Subcutaneous abdominal adipose tissue (tissue), 5 donors: ENCODE measurements at regions not wholly inside any gene's neighbourhood (a gene's known extent, or its start where the extent isn't known, plus 50 kb on each side); places are given as distances from the start of the nearest gene placed in this dataset.

Source experiments
- H3K27ac ChIP-seq: one replicate; pipeline ENCODE4 v1.7.0; 2013; ENCODE audit warnings: low read depth, mild to moderate bottlenecking, inconsistent platforms, low read length, moderate library complexity
- H3K27me3 ChIP-seq, 5 donors: one replicate each; pipeline ENCODE4 v1.7.0; 2013; ENCODE audit warnings: low read length in 5 of 5, inconsistent platforms in 1 of 5; ENCODE audit not compliant: control insufficient read depth in 5 of 5, insufficient read depth in 4 of 5
- H3K36me3 ChIP-seq, 5 donors: one replicate each; pipeline ENCODE4 v1.7.0; 2013; ENCODE audit warnings: low read length in 5 of 5; ENCODE audit not compliant: control insufficient read depth in 5 of 5, insufficient read depth in 5 of 5
- H3K4me1 ChIP-seq, 5 donors: one replicate each; pipeline ENCODE4 v1.7.0; 2013; ENCODE audit warnings: low read length in 5 of 5, mild to moderate bottlenecking in 3 of 5, moderate library complexity in 1 of 5; ENCODE audit not compliant: control insufficient read depth in 5 of 5, insufficient read depth in 5 of 5
- H3K4me3 ChIP-seq, 5 donors: one replicate each; pipeline ENCODE4 v1.7.0; 2013; ENCODE audit warnings: low read length in 5 of 5, low read depth in 1 of 5
- H3K9ac ChIP-seq, 5 donors: one replicate each; pipeline ENCODE4 v1.7.0; 2013; ENCODE audit warnings: low read length in 5 of 5, mild to moderate bottlenecking in 4 of 5, moderate library complexity in 3 of 5
- H3K9me3 ChIP-seq, 5 donors: one replicate each; pipeline ENCODE4 v1.7.0; 2013; ENCODE audit warnings: low read length in 5 of 5; ENCODE audit not compliant: control insufficient read depth in 5 of 5
- donor health status: healthy.
- donor health status: healthy.
- donor health status: healthy.
- donor health status: healthy.
- donor health status: healthy.

DNA sequence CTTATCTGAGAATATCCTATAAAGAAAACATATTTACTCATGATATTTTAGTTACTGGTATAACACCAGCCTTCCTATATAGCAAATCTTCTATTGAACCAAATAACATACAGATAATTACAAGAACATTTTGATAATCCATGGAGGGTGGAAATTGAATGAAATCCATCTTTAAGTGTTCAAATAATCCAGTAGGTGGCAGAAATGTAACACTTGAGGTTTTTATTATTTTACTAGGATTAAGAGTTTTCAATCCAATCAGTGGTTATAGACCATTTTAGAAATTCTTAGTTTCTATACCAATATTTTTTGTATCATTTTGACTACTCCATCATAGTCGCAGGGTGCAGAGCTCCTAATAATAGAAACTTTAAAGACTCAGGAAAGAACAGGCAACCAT, 101.9 kb upstream of the KCNH8 start:
- no peak overlapping the region for H3K4me3 ChIP-seq

DNA sequence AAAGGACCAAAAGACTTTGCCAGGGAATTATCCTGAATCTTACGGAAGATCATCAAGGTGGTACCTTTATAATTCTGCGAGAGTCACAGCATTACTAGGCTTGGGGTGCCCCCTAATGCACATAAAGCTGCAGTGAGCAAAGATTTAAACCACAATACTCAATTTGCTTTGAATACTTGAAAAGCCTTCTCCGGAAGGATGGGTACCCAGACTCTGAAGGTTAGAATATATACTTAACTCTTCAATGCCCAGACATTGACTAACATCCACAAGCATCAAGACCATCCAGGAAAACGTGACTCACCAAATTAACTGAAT, 117.8 kb upstream of the KCNH8 start:
- Histone ChIP-seq H3K9me3 (peaks cover 0 to 5% (median 0%) of the 10 kb centered on the region in 5 donors), H3K27ac (no peak overlapping the region), H3K9ac (no peak overlapping the region), H3K4me1 (no peaks in the 10 kb centered on the region), H3K4me3 (no peak overlapping the region), H3K27me3 (no peaks in the 10 kb centered on the region), H3K36me3 (no peaks in the 10 kb centered on the region)

More for the DNA sequence above, 101.9 kb upstream of the KCNH8 start:
- H3K27me3 ChIP-seq: no peaks in the 10 kb centered on the region
- no peaks in the 10 kb centered on the region for H3K9me3 ChIP-seq
- no peaks in the 10 kb centered on the region for H3K4me1 ChIP-seq
- no peak overlapping the region for H3K9ac ChIP-seq
- no peaks in the 10 kb centered on the region for H3K36me3 ChIP-seq
- no peak overlapping the region for H3K27ac ChIP-seq

DNA sequence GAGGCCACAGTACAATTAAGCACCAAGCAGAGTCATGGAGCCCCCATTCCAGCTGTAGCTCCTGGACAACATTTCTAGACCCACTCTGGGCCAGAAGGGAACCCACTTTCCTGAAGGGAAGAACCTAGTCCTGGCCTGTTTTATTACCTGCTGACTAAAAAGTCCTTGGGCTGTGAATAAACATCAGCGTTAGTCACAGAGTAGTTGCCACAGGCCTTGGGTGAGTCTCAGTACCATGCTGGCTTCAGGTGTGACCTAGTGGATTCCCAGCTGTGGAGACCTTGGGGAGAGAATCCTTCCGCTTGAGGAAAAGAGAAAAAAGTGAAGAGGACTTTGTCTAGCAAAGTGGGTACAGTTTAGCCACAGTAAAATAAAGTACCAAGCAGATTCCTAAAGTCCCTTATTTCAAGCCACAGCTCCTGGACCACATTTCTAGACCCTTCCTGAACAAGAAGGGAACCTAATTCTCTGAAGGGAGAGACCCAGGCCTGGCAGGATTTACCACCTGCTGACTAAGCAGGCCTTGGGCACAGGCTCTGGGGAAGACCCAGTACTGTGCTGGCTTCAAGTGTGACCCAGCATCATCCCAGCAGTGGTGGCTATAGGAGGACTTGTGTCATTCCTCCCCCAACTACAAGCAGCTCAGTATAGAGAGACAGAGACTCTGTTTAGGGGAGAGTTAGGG, 118.3 kb upstream of the KCNH8 start:
- Histone ChIP-seq H3K4me1 (no peaks in the 10 kb centered on the region), H3K27ac (no peak overlapping the region), H3K4me3 (no peak overlapping the region), H3K36me3 (no peaks in the 10 kb centered on the region), H3K27me3 (no peaks in the 10 kb centered on the region), H3K9ac (no peak overlapping the region), H3K9me3 (peaks cover 0 to 5% (median 0%) of the 10 kb centered on the region in 5 donors)

DNA sequence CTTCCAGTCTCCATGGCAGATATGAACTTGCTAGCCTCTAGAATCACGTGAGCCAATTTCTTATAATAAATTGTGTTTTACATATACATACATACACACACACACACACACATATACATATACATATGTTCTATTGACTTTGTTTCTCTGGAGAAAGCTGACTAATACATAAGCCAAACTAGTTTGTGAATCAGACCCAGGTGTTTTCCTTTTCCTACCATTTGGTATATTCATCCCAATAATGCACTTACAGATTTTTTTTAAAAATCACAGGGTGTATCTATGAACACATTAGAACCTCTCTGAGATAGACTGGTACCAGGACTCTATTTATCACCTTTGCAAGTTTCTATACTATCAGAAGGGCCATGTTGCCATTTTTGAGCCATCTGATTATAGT, 122.9 kb upstream of the KCNH8 start:
- H3K9me3 ChIP-seq: no peaks in the 10 kb centered on the region

DNA sequence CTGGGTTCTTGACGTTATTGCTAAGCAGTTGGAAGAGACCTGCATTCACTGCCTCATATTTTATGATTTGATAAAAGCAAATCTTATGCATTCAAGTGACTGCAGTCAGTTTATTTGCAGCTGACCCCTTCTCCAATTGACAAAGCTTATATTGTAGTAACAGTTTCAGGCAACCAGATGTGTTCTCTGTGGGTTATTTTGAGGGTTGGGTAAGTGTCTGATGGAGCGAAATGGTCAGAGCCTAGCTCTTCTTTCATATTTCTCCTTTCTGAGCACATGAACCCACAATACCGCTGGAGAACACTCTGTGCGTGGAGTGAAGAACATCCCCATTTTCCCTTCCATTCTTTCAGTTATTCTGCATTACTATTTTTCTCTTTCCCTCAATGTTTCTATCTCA, 125.8 kb upstream of the KCNH8 start:
- Histone ChIP-seq H3K4me3 (no peak overlapping the region), H3K9ac (no peak overlapping the region), H3K9me3 (no peaks in the 10 kb centered on the region), H3K36me3 (no peaks in the 10 kb centered on the region), H3K4me1 (no peaks in the 10 kb centered on the region), H3K27ac (no peak overlapping the region), H3K27me3 (no peaks in the 10 kb centered on the region)

More for the DNA sequence above, 122.9 kb upstream of the KCNH8 start:
- no peaks in the 10 kb centered on the region for H3K36me3 ChIP-seq
- H3K4me3 ChIP-seq: no peak overlapping the region
- H3K9ac ChIP-seq: no peak overlapping the region
- no peaks in the 10 kb centered on the region for H3K4me1 ChIP-seq
- no peaks in the 10 kb centered on the region for H3K27me3 ChIP-seq
- H3K27ac ChIP-seq: no peak overlapping the region

DNA sequence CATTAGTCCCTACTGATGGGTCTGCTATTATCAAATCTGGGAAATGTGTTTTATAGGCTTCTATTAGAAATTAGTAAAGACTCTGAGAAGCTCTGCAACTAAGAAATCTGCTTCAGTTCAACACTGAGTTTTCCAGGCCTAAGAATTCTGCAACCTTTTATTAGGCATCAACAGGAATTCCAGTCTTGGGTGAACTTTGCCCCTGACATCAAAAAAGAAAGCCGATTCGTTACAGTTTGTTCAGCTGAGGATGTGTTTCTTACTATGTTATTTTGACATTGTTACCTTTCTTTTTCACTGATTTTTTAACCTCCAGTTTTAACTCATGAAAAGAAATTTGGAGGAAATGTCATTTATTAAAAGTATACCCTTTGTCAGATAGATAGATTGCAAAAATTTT, 131.5 kb upstream of the KCNH8 start:
- H3K27ac ChIP-seq: no peak overlapping the region
- H3K36me3 ChIP-seq: no peaks in the 10 kb centered on the region
- H3K27me3 ChIP-seq: no peaks in the 10 kb centered on the region
- no peak overlapping the region for H3K9ac ChIP-seq
- no peaks in the 10 kb centered on the region for H3K4me1 ChIP-seq
- no peaks in the 10 kb centered on the region for H3K9me3 ChIP-seq
- no peak overlapping the region for H3K4me3 ChIP-seq

DNA sequence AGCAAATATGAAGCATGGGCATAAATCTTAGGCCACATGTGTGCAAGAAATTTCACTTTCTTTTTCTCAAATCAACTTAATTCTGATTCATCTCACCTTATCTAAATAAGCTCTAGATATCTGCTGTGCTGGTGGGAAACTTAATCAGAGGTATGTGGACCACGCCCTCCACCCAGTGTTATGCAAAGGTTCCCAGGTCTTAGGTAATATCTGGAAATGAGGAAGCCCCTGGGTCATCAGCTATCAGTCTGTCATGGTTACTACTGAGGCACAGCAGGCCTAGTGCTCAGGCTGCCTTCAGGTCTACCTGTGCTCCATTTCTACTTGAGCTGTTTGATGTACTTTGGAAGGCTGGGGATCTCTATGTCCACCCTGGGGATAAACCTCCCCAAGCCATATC, 134.4 kb upstream of the KCNH8 start:
- Histone ChIP-seq H3K9ac (no peak overlapping the region), H3K27ac (no peak overlapping the region), H3K4me1 (no peaks in the 10 kb centered on the region), H3K9me3 (no peaks in the 10 kb centered on the region), H3K27me3 (no peaks in the 10 kb centered on the region), H3K36me3 (no peaks in the 10 kb centered on the region), H3K4me3 (no peak overlapping the region)

DNA sequence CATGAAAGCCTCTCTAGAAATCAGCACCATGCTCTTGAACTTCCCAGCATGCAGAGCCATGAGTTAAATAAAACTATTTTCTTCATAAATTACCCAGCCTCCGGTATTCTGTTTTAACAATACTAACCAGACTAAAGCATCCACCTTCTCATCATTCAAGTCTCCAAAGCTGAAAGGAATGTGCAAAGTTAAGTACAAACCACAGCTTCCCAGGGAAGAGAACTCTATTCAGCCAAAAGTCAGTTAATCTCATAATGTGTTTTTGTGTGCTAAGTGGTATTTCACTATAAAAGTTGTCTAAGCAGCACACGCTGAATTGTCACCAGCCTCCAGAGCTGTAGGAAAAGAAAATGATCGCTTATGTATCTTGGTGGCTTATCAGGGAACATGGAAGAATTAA, 135.5 kb upstream of the KCNH8 start:
- Histone ChIP-seq H3K9me3 (no peaks in the 10 kb centered on the region), H3K4me3 (no peak overlapping the region), H3K27ac (no peak overlapping the region), H3K36me3 (no peaks in the 10 kb centered on the region), H3K4me1 (no peaks in the 10 kb centered on the region), H3K27me3 (no peaks in the 10 kb centered on the region), H3K9ac (no peak overlapping the region)

DNA sequence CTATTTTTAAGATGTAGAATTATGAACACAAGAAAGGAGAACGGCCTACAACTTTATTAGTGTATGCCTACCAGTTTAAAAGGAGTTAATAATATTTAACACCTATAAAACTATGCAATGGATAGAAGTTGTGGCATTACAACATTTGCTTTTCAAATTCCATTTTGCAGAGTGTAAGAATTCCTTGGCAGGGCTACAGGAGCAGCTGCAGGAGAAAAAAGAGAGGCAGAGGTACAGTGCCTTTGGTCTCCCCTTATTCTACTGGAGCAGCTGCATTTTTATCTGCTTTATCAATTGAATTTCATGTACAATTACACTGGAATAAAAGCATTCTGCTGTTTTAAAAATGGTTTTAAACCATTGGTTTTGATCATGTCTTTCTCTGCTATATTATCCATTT, 145.7 kb upstream of the KCNH8 start:
- no peak overlapping the region for H3K4me3 ChIP-seq
- no peak overlapping the region for H3K27ac ChIP-seq
- H3K36me3 ChIP-seq: no peaks in the 10 kb centered on the region
- H3K27me3 ChIP-seq: no peaks in the 10 kb centered on the region
- H3K9ac ChIP-seq: no peak overlapping the region
- H3K9me3 ChIP-seq: no peaks in the 10 kb centered on the region
- H3K4me1 ChIP-seq: no peaks in the 10 kb centered on the region

DNA sequence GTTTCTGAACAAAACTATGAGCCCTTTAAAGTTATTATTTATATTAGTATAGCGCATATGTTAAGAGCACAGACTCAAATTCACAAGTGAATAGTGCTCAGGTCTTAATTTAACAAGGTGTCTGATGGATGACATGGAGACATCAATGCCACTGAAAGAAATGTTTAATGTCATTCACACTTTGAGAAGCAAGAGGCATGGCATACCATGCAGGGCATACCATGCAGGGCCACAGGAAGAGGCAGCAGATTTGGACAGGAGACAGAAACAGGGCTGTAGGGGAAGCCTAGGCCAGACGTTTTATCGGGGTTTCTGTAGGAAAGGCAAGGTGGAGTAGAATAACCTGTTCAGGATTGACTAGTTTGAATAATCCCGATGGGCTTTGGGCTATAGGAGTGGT, 150.2 kb upstream of the KCNH8 start:
- no peaks in the 10 kb centered on the region for H3K27me3 ChIP-seq
- H3K36me3 ChIP-seq: no peaks in the 10 kb centered on the region
- no peaks in the 10 kb centered on the region for H3K9me3 ChIP-seq
- H3K27ac ChIP-seq: no peak overlapping the region
- no peak overlapping the region for H3K9ac ChIP-seq
- H3K4me3 ChIP-seq: no peak overlapping the region
- no peaks in the 10 kb centered on the region for H3K4me1 ChIP-seq

DNA sequence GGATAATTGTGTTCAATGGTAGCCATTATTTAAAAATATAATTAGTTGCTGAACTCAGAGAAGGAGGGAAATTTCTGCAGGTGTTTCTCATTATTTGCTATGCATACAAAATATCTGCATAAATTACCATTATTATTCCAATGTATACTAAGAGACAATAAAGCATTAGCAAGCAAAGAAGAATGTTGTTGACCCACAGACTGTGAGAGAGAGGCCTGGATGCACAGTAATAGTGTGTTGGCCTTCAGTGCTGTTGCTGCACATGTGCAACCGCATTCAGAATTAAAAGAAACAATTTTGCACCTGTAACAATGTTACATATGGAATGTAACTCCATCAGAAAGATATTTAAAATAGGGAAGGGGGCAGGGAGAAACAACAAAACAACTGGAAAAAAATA, 155.6 kb upstream of the KCNH8 start:
- Histone ChIP-seq H3K9me3 (no peaks in the 10 kb centered on the region), H3K27me3 (no peaks in the 10 kb centered on the region), H3K4me1 (no peaks in the 10 kb centered on the region), H3K9ac (no peak overlapping the region), H3K36me3 (no peaks in the 10 kb centered on the region), H3K4me3 (no peak overlapping the region), H3K27ac (no peak overlapping the region)
